Fibroblast of villous mesenchyme (primary cell): ENCODE measurements at regions not wholly inside any gene's neighbourhood (a gene's known extent, or its start where the extent isn't known, plus 50 kb on each side); places are given as distances from the start of the nearest gene placed in this dataset.

Experiments
- DNase-seq: peaks from one replicate; pipeline ENCODE4 v3.0.0-alpha.2; 2010; ENCODE audit warnings: low read depth
- H3K4me3 ChIP-seq: 2 replicates; pipeline ENCODE4 v1.5.1; 2011; ENCODE audit warnings: low read depth, mild to moderate bottlenecking, low read length
- TF ChIP-seq, protein P1 (sequence below): IDR thresholded peaks from 2 replicates; pipeline ENCODE4 v1.5.1; 2012; ENCODE audit warnings: low read depth, mild to moderate bottlenecking, low read length; ENCODE audit not compliant: insufficient read depth

DNA sequence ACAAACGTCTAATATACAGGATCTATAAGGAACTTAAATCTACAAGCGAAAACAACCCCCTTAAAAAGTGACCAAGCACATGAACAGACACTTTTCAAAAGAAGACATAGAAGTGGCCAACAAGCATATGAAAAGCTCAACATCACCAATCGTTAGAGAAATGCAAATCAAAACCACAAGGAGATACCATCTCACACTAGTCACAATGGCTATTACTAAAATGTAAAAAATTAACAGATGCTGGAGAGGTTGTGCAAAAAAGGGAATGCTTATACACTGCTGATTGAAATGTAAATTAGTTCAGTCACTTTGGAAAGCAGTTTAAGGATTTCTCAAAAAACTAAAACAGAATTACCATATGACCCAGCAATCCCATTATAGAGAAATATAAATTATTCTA is 1148.5 kb upstream of the FAM98A start:
- no peak for DNase-seq
- TF ChIP-seq, protein P1, sequence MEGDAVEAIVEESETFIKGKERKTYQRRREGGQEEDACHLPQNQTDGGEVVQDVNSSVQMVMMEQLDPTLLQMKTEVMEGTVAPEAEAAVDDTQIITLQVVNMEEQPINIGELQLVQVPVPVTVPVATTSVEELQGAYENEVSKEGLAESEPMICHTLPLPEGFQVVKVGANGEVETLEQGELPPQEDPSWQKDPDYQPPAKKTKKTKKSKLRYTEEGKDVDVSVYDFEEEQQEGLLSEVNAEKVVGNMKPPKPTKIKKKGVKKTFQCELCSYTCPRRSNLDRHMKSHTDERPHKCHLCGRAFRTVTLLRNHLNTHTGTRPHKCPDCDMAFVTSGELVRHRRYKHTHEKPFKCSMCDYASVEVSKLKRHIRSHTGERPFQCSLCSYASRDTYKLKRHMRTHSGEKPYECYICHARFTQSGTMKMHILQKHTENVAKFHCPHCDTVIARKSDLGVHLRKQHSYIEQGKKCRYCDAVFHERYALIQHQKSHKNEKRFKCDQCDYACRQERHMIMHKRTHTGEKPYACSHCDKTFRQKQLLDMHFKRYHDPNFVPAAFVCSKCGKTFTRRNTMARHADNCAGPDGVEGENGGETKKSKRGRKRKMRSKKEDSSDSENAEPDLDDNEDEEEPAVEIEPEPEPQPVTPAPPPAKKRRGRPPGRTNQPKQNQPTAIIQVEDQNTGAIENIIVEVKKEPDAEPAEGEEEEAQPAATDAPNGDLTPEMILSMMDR, result no peak
- no peak overlapping the region for H3K4me3 ChIP-seq

GRCh38 chr2:34738691-34739090 is 1139.6 kb upstream of the FAM98A start:
- TF ChIP-seq, protein P1, result no peak
- H3K4me3 ChIP-seq, result no peak overlapping the region
- no peak for DNase-seq

GRCh38 chr2:34737146-34737545 is 1138.0 kb upstream of the FAM98A start:
- TF ChIP-seq, protein P1, result no peak
- no peak for DNase-seq

GRCh38 chr2:34736482-34736881 is 1137.4 kb upstream of the FAM98A start:
- no peak overlapping the region for H3K4me3 ChIP-seq
- DNase-seq, result no peak
- TF ChIP-seq, protein P1, result no peak

More at GRCh38 chr2:34737146-34737545, 1138.0 kb upstream of the FAM98A start:
- no peak overlapping the region for H3K4me3 ChIP-seq

DNA sequence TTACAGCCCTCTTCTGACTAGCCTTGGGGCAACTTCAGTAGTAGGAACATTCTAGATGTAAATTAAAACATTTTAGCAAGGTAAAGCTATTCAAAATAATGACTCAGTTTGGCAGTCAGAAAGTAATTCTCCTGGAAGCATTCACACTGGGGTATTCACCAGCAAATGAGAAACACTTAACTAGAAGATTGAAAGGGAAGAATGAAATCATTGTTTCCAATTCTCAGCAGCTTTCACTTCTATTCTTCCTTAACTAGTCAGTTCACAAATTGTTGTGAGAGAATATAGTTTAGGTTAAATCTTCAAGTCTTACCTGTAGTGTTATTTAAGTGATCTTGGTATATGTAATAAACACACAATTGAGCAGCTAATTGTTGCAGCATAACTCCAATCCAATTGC is 1135.6 kb upstream of the FAM98A start:
- no peak for DNase-seq
- H3K4me3 ChIP-seq, result no peak overlapping the region
- TF ChIP-seq, protein P1, result no peak

DNA sequence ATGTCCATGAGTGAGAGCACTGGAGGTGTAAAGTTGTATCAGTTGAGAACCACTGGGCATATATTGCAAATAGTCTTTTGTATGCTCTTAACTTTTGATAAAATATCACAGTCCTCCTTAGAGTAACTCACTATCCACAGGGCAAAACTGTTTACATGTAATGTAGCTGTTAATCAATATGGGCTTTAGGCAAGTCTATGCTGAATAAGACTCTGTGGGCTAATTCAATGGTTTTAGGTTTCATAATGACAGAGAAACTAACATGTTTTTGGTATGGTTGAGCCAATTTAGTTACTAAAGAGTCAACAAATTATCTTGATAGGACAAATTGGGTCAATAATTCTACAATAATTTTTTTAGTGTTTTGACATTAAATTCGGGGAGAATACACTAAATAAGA is 1134.9 kb upstream of the FAM98A start:
- no peak for DNase-seq
- TF ChIP-seq, protein P1, result no peak
- no peak overlapping the region for H3K4me3 ChIP-seq

DNA sequence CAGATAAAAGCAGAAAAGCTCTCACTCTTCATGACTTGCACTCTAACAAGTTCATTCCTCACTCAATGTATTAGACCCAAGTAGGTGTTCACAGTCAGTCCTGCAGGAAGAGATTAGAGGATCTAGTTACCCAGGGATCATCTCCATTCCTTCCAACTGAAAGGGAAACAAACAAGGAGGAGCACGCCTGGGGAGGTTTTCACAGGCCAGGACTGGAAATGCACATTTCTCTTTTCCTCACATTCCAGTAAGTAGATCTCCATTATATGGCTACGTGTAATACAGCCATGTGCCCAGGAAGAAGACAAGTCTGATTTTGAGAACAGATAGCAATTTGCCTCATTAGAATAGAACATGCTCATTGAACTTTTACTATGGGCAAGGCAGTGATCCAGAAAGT is 1132.2 kb upstream of the FAM98A start:
- H3K4me3 ChIP-seq, result no peak overlapping the region
- no peak for DNase-seq
- TF ChIP-seq, protein P1, result no peak
